RPMI7951 (cell line): ENCODE measurements at regions not wholly inside any gene's neighbourhood (a gene's known extent, or its start where the extent isn't known, plus 50 kb on each side); places are given as distances from the start of the nearest gene placed in this dataset.
"Not testable (repeated sequence)": the region's sequence is repeated elsewhere in the genome, so short reads cannot be mapped to it uniquely, and the experiment has no call there.

Source experiments
- DNase-seq: peaks from one replicate; pipeline ENCODE4 v3.0.0-alpha.2; 2012; ENCODE audit warnings: low read depth

GRCh38 chr10:26952094-26952493 lies 91.3 kb upstream of the ABI1 start:
- DNase-seq = no peak

GRCh38 chr10:26951650-26952049 lies 90.9 kb upstream of the ABI1 start:
- DNase-seq = no peak

- no peak for DNase-seq
Observed at GRCh38 chr10:26950934-26951333, 90.2 kb upstream of the ABI1 start.

- no peak for DNase-seq
Observed at GRCh38 chr10:26946102-26946811, 85.5 kb upstream of the ABI1 start.

GRCh38 chr10:26944261-26944882 lies 83.6 kb upstream of the ABI1 start:
- no peak for DNase-seq

GRCh38 chr10:26939962-26940354 lies 79.2 kb upstream of the ABI1 start:
- no peak for DNase-seq

GRCh38 chr10:26939290-26939961 lies 78.7 kb upstream of the ABI1 start:
- DNase-seq = no peak

- DNase-seq = no peak
Observed at GRCh38 chr10:26938578-26938977, 77.8 kb upstream of the ABI1 start.

GRCh38 chr10:26937371-26937770 lies 76.6 kb upstream of the ABI1 start:
- DNase-seq = no peak

- not testable (repeated sequence) for DNase-seq
Observed at GRCh38 chr10:26934190-26934589, 73.4 kb upstream of the ABI1 start.

GRCh38 chr10:26932576-26932975 lies 71.8 kb upstream of the ABI1 start:
- no peak for DNase-seq

- DNase-seq = peak; percentile 6
Observed at GRCh38 chr10:26931223-26931622, 70.5 kb upstream of the ABI1 start.

- not testable (repeated sequence) for DNase-seq
Observed at GRCh38 chr10:26922824-26923223, 62.1 kb upstream of the ABI1 start.

GRCh38 chr10:26919156-26919860 lies 58.5 kb upstream of the ABI1 start:
- peak; percentile 16 for DNase-seq

- DNase-seq = no peak
Observed at GRCh38 chr10:26914898-26915297, 54.1 kb upstream of the ABI1 start.

GRCh38 chr10:26911811-26912461 lies 51.2 kb upstream of the ABI1 start:
- no peak for DNase-seq
